ENCODE measurements at regions not wholly inside any gene's neighbourhood (a gene's known extent, or its start where the extent isn't known, plus 50 kb on each side); places are given as distances from the start of the nearest gene placed in this dataset.

DNA sequence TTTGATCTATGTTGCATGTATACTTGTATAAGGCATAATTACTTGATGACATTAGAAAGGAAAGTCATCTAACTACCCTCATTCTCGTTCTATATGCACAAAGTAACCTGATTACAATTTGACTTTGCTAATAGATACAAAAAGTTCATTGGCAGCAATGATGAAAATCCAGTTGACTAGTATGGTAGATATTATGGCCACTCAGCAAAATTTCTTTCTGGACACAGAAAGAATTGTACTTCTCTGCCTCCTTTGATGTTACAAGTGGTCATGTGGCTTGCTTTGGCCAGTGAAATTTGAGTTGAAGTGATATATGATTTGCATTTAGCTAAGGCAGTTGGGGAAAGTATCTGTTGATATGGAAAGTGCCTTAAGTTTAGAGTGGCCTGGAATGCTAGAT is 723.7 kb upstream of the ARRDC3 start:
- no peak for DNase-seq (ENCODE audit: low read depth)
- no peak for TF ChIP-seq POLR2A (IDR thresholded peaks at IDR 0.05; ENCODE audit: extremely low read depth, insufficient read length)
- TF ChIP-seq, protein P1, sequence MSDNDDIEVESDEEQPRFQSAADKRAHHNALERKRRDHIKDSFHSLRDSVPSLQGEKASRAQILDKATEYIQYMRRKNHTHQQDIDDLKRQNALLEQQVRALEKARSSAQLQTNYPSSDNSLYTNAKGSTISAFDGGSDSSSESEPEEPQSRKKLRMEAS (IDR thresholded peaks at IDR 0.05; ENCODE audit: low read depth, low read length) = no peak
- TF ChIP-seq, protein P2, sequence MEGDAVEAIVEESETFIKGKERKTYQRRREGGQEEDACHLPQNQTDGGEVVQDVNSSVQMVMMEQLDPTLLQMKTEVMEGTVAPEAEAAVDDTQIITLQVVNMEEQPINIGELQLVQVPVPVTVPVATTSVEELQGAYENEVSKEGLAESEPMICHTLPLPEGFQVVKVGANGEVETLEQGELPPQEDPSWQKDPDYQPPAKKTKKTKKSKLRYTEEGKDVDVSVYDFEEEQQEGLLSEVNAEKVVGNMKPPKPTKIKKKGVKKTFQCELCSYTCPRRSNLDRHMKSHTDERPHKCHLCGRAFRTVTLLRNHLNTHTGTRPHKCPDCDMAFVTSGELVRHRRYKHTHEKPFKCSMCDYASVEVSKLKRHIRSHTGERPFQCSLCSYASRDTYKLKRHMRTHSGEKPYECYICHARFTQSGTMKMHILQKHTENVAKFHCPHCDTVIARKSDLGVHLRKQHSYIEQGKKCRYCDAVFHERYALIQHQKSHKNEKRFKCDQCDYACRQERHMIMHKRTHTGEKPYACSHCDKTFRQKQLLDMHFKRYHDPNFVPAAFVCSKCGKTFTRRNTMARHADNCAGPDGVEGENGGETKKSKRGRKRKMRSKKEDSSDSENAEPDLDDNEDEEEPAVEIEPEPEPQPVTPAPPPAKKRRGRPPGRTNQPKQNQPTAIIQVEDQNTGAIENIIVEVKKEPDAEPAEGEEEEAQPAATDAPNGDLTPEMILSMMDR (IDR thresholded peaks at IDR 0.05; ENCODE audit: low read depth, low read length) = no peak
- no peak overlapping the region for H3K4me3 ChIP-seq (ENCODE audit: low read depth, low read length)

DNA sequence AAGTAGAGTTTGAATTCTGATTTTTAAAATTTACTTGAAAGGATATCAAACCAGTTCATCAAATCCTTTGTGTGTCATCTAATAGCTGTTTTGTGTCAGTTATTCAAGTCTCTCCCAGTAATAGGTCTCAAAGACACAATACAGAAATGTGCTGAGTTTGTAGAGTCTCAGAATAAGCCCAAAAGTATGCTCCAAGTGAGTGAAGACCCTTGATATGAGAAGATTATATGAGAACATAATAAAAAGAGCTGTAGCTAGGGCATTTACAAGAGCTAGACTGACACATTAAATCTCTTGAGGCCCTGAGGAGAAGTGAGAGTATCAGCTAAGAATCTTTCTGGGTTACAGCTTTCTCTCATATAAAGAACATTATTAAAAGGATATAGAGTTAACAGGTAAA is 721.0 kb upstream of the ARRDC3 start:
- no peak for DNase-seq (ENCODE audit: low read depth)
- TF ChIP-seq, protein P2 (IDR thresholded peaks at IDR 0.05; ENCODE audit: low read depth, low read length) = no peak
- TF ChIP-seq, protein P1 (IDR thresholded peaks at IDR 0.05; ENCODE audit: low read depth, low read length) = no peak
- TF ChIP-seq POLR2A (IDR thresholded peaks at IDR 0.05; ENCODE audit: extremely low read depth, insufficient read length) (no peak), MYC (IDR thresholded peaks at IDR 0.05; ENCODE audit: low read depth, low read length) (no peak)

DNA sequence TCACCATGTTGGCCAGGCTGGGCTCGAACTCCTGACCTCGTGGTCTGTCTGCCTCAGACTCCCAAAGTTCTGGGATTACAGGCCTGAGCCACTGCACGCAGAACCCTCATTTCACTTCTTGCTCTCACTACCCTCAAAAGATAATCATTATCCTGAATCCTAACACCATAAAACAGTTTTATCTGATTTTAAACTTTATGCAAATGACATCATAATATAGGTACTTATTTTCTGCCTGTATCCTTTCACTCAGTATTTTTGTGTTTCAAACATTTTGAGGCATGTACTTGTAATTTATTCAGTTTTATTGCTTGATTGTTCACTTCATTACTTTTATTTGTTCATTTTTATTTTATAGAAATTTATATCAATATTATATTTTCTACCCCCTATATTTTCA is 719.2 kb upstream of the ARRDC3 start:
- TF ChIP-seq, protein P1 (IDR thresholded peaks at IDR 0.05; ENCODE audit: low read depth, low read length) = no peak
- TF ChIP-seq MYC (IDR thresholded peaks at IDR 0.05; ENCODE audit: low read depth, low read length) = no peak
- TF ChIP-seq, protein P2 (IDR thresholded peaks at IDR 0.05; ENCODE audit: low read depth, low read length) = no peak
- TF ChIP-seq POLR2A (IDR thresholded peaks at IDR 0.05; ENCODE audit: extremely low read depth, insufficient read length) = no peak
- no peak for DNase-seq (ENCODE audit: low read depth)
- no peak overlapping the region for H3K4me3 ChIP-seq (ENCODE audit: low read depth, low read length)

More for the DNA sequence above, 721.0 kb upstream of the ARRDC3 start:
- H3K4me3 ChIP-seq (ENCODE audit: low read depth, low read length) = no peak overlapping the region

DNA sequence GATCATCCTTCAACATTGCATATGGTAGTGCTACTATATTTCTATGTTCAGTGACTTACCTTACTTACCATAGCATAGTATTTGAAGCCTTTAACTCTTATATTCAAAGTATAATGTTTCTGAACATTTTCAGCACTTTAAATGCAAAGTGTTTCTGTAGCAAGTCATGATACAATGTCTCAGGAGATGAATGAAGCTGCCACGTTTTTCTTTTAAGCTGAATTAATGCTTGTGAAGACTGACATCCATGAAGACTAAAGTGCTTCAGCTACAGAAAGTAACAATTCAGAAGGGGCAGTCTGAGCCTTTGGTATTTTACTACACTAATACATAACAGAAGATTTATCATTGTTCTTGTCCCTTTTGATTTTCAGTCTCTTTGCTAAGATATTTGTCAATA is 709.1 kb upstream of the ARRDC3 start:
- H3K4me3 ChIP-seq (ENCODE audit: low read depth, low read length) = no peak overlapping the region
- DNase-seq (ENCODE audit: low read depth) = no peak
- TF ChIP-seq MYC (IDR thresholded peaks at IDR 0.05; ENCODE audit: low read depth, low read length) = no peak
- TF ChIP-seq, protein P1 (IDR thresholded peaks at IDR 0.05; ENCODE audit: low read depth, low read length) = no peak
- TF ChIP-seq POLR2A (IDR thresholded peaks at IDR 0.05; ENCODE audit: extremely low read depth, insufficient read length) = no peak
- TF ChIP-seq, protein P2 (IDR thresholded peaks at IDR 0.05; ENCODE audit: low read depth, low read length) = no peak

DNA sequence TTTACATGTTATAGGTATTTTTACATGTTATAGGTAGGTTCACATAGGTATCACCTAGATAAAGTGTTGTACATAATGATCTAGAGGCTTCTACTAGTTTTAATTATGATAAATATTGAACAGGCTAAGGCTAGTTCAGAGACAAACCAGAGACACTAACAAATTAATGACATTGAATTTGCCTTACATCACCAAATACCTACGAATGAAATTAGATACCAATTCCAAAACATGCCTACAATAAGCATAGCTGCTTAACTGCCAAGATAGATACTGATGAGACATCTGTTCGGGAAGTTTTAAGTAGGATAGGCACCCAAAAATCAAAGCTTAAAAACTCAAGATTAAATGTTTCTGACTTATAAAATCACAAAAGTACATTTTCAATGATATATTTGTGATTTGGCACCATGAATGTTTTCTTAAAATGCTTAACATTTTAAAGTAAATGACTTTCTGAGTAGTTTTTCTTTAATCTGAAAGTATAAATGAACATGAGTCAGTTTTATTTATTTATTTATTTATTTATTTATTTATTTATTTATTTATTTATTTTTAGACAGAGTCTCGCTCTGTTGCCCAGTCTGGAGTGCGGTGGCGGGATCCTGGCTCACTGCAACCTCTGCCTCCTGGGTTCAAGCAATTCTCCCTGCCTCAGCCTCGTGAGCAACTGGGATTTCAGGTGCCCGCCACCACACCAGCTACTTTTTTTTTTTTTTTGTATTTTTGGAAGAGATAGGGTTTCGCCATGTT is 703.1 kb upstream of the ARRDC3 start:
- TF ChIP-seq, protein P2 (IDR thresholded peaks at IDR 0.05; ENCODE audit: low read depth, low read length) = no peak
- TF ChIP-seq POLR2A (IDR thresholded peaks at IDR 0.05; ENCODE audit: extremely low read depth, insufficient read length) (no peak), MYC (IDR thresholded peaks at IDR 0.05; ENCODE audit: low read depth, low read length) (no peak)
- TF ChIP-seq, protein P1 (IDR thresholded peaks at IDR 0.05; ENCODE audit: low read depth, low read length) = no peak
- no peak for DNase-seq (ENCODE audit: low read depth)
- no peak overlapping the region for H3K4me3 ChIP-seq (ENCODE audit: low read depth, low read length)

Measured in NB4 (cell line).